Neural cell (in vitro differentiated cells): ENCODE measurements at regions not wholly inside any gene's neighbourhood (a gene's known extent, or its start where the extent isn't known, plus 50 kb on each side); places are given as distances from the start of the nearest gene placed in this dataset.

Source experiments
- H2AFZ ChIP-seq: fragments of 200-600, 300-800 bp; sonication (generic), shearing (Covaris generic); 2 replicates; pipeline ENCODE4 v1.6.0; 2014; ENCODE audit warnings: low read depth, mild to moderate bottlenecking, antibody characterized with exemption, low read length, moderate library complexity
- H3F3A ChIP-seq: fragments of 200-600 bp; shearing (Covaris generic); 2 replicates; pipeline ENCODE4 v1.6.1; 2016; ENCODE audit warnings: mild to moderate bottlenecking, moderate library complexity, mixed read lengths, antibody characterized with exemption, low read length; ENCODE audit not compliant: insufficient read depth, poor library complexity, severe bottlenecking
- H3K27ac ChIP-seq: fragments of 200-600, 300-800 bp; sonication (generic), shearing (Covaris generic); 2 replicates; pipeline ENCODE4 v1.5.1; 2014; ENCODE audit warnings: mild to moderate bottlenecking, low read length, moderate library complexity
- H3K27me3 ChIP-seq: fragments of 300-800, 200-600 bp; sonication (generic), shearing (Covaris generic); 2 replicates; pipeline ENCODE4 v1.6.0; 2014; ENCODE audit warnings: mild to moderate bottlenecking, low read depth, low read length, moderate library complexity; ENCODE audit not compliant: insufficient read depth
- H3K36me3 ChIP-seq: fragments of 300-800, 200-600 bp; sonication (generic), shearing (Covaris generic); 2 replicates; pipeline ENCODE4 v1.5.1; 2014; ENCODE audit warnings: mild to moderate bottlenecking, antibody characterized with exemption, low read length, moderate library complexity; ENCODE audit not compliant: insufficient read depth
- H3K4me2 ChIP-seq: fragments of 300-800, 200-600 bp; sonication (generic), shearing (Covaris generic); 2 replicates; pipeline ENCODE4 v1.6.0; 2014; ENCODE audit warnings: mild to moderate bottlenecking, low read length
- H3K4me3 ChIP-seq: fragments of 300-800, 200-600 bp; sonication (generic), shearing (Covaris generic); 2 replicates; pipeline ENCODE4 v1.5.1; 2014; ENCODE audit warnings: mild to moderate bottlenecking, low read length, moderate library complexity
- H3K79me2 ChIP-seq: fragments of 200-600 bp; shearing (Covaris generic); replicated peaks from 2 replicates; pipeline ENCODE4 v1.6.0; 2014; ENCODE audit warnings: mild to moderate bottlenecking, low read length, moderate library complexity; ENCODE audit not compliant: insufficient read depth
- H3K9ac ChIP-seq: fragments of 300-800, 200-600 bp; sonication (generic), shearing (Covaris generic); 2 replicates; pipeline ENCODE4 v1.6.1; 2016; ENCODE audit warnings: mild to moderate bottlenecking, low read length, mixed read lengths
- H3K9me2 ChIP-seq: fragments of 200-600 bp; shearing (Covaris generic); 2 replicates; pipeline ENCODE4 v1.6.1; 2016; ENCODE audit warnings: mild to moderate bottlenecking, low read length, mixed read lengths; ENCODE audit not compliant: insufficient read depth
- H3K9me3 ChIP-seq: fragments of 200-600, 300-800 bp; sonication (generic), shearing (Covaris generic); 2 replicates; pipeline ENCODE4 v1.6.1; 2016; ENCODE audit warnings: mild to moderate bottlenecking, mixed run types, low read length, moderate library complexity, mixed read lengths
- H4K20me1 ChIP-seq: fragments of 200-600 bp; shearing (Covaris generic); 2 replicates; pipeline ENCODE4 v1.6.1; 2016; ENCODE audit warnings: mild to moderate bottlenecking, mixed run types; ENCODE audit not compliant: insufficient read depth
- EP300 ChIP-seq: fragments of 450-650 bp; conservative IDR thresholded peaks from 2 replicates; pipeline ENCODE4 v1.6.1; 2014; ENCODE audit warnings: antibody characterized with exemption, mild to moderate bottlenecking, moderate library complexity; ENCODE audit not compliant: poor library complexity, severe bottlenecking
- EZH2 ChIP-seq: fragments of 200-600, 300-800 bp; shearing (Covaris generic), sonication (generic); IDR thresholded peaks from 2 replicates; pipeline ENCODE4 v1.6.1; 2014; ENCODE audit warnings: antibody characterized with exemption, low read length, borderline replicate concordance, mild to moderate bottlenecking; ENCODE audit not compliant: insufficient read depth, poor library complexity, severe bottlenecking
- MXI1 ChIP-seq: fragments of 450-650 bp; conservative IDR thresholded peaks from 2 replicates; pipeline ENCODE4 v1.6.1; 2014; ENCODE audit warnings: antibody characterized with exemption, mild to moderate bottlenecking; ENCODE audit not compliant: poor library complexity, severe bottlenecking
- POLR2AphosphoS5 ChIP-seq: IDR thresholded peaks from 2 replicates; pipeline ENCODE4 v1.6.1; 2012
- RAD21 ChIP-seq: fragments of 450-650 bp; conservative IDR thresholded peaks from 2 replicates; pipeline ENCODE4 v1.6.1; 2014; ENCODE audit warnings: antibody characterized with exemption, mild to moderate bottlenecking, moderate library complexity
- SMC3 ChIP-seq: fragments of 450-650 bp; conservative IDR thresholded peaks from 2 replicates; pipeline ENCODE4 v1.6.1; 2014; ENCODE audit warnings: antibody characterized with exemption, mild to moderate bottlenecking, moderate library complexity; ENCODE audit not compliant: poor library complexity
- TAF1 ChIP-seq: IDR thresholded peaks from 2 replicates; pipeline ENCODE4 v1.6.1; 2012; ENCODE audit warnings: low read depth
- TF ChIP-seq, protein P1 (sequence below): fragments of 450-650 bp; IDR thresholded peaks from 2 replicates; pipeline ENCODE4 v1.5.1; 2014; ENCODE audit warnings: antibody characterized with exemption, mild to moderate bottlenecking, moderate library complexity; ENCODE audit not compliant: poor library complexity, severe bottlenecking
- TF ChIP-seq, protein P2 (sequence below): IDR thresholded peaks from 2 replicates; pipeline ENCODE4 v1.6.1; 2012; ENCODE audit warnings: borderline replicate concordance

GRCh38 chr14:42420071-42420470 lies 813.4 kb downstream of the LRFN5 start:
- no peaks in the 10 kb centered on the region for H3K27me3 ChIP-seq
- no peaks in the 10 kb centered on the region for H3K36me3 ChIP-seq
- H3K4me3 ChIP-seq = no peak overlapping the region
- H3K79me2 ChIP-seq = no peaks in the 10 kb centered on the region
- H2AFZ ChIP-seq = no peak overlapping the region
- no peaks in the 10 kb centered on the region for H3K9me3 ChIP-seq
- no peaks in the 10 kb centered on the region for H3K9me2 ChIP-seq
- no peak overlapping the region for H3K27ac ChIP-seq
- no peaks in the 10 kb centered on the region for H4K20me1 ChIP-seq
- H3K9ac ChIP-seq = no peak overlapping the region
- no peak overlapping the region for H3K4me2 ChIP-seq
- H3F3A ChIP-seq = no peaks in the 10 kb centered on the region
- no peak for TF ChIP-seq EZH2
- TF ChIP-seq, protein P1, sequence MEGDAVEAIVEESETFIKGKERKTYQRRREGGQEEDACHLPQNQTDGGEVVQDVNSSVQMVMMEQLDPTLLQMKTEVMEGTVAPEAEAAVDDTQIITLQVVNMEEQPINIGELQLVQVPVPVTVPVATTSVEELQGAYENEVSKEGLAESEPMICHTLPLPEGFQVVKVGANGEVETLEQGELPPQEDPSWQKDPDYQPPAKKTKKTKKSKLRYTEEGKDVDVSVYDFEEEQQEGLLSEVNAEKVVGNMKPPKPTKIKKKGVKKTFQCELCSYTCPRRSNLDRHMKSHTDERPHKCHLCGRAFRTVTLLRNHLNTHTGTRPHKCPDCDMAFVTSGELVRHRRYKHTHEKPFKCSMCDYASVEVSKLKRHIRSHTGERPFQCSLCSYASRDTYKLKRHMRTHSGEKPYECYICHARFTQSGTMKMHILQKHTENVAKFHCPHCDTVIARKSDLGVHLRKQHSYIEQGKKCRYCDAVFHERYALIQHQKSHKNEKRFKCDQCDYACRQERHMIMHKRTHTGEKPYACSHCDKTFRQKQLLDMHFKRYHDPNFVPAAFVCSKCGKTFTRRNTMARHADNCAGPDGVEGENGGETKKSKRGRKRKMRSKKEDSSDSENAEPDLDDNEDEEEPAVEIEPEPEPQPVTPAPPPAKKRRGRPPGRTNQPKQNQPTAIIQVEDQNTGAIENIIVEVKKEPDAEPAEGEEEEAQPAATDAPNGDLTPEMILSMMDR = no peak
- no peak for TF ChIP-seq SMC3
- no peak for TF ChIP-seq MXI1
- TF ChIP-seq, protein P2, sequence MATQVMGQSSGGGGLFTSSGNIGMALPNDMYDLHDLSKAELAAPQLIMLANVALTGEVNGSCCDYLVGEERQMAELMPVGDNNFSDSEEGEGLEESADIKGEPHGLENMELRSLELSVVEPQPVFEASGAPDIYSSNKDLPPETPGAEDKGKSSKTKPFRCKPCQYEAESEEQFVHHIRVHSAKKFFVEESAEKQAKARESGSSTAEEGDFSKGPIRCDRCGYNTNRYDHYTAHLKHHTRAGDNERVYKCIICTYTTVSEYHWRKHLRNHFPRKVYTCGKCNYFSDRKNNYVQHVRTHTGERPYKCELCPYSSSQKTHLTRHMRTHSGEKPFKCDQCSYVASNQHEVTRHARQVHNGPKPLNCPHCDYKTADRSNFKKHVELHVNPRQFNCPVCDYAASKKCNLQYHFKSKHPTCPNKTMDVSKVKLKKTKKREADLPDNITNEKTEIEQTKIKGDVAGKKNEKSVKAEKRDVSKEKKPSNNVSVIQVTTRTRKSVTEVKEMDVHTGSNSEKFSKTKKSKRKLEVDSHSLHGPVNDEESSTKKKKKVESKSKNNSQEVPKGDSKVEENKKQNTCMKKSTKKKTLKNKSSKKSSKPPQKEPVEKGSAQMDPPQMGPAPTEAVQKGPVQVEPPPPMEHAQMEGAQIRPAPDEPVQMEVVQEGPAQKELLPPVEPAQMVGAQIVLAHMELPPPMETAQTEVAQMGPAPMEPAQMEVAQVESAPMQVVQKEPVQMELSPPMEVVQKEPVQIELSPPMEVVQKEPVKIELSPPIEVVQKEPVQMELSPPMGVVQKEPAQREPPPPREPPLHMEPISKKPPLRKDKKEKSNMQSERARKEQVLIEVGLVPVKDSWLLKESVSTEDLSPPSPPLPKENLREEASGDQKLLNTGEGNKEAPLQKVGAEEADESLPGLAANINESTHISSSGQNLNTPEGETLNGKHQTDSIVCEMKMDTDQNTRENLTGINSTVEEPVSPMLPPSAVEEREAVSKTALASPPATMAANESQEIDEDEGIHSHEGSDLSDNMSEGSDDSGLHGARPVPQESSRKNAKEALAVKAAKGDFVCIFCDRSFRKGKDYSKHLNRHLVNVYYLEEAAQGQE = no peak
- no peak for TF ChIP-seq TAF1
- no peak for TF ChIP-seq EP300
- TF ChIP-seq POLR2AphosphoS5 = no peak

- no peak overlapping the region for H3K27ac ChIP-seq
- H3K9me3 ChIP-seq = no peaks in the 10 kb centered on the region
- no peaks in the 10 kb centered on the region for H3K9me2 ChIP-seq
- H3F3A ChIP-seq = no peaks in the 10 kb centered on the region
- H2AFZ ChIP-seq = no peak overlapping the region
- no peaks in the 10 kb centered on the region for H3K27me3 ChIP-seq
- no peak overlapping the region for H3K4me3 ChIP-seq
- H3K4me2 ChIP-seq = no peak overlapping the region
- H3K79me2 ChIP-seq = no peaks in the 10 kb centered on the region
- no peak overlapping the region for H3K9ac ChIP-seq
- no peaks in the 10 kb centered on the region for H4K20me1 ChIP-seq
- no peak for TF ChIP-seq SMC3
- H3K36me3 ChIP-seq = no peaks in the 10 kb centered on the region
Measured at GRCh38 chr14:42407153-42407552, 800.5 kb downstream of the LRFN5 start.

- Histone ChIP-seq H3K4me3 (no peak overlapping the region), H3K9me3 (no peaks in the 10 kb centered on the region), H4K20me1 (no peaks in the 10 kb centered on the region), H3K27me3 (no peaks in the 10 kb centered on the region), H3K27ac (no peak overlapping the region), H3K9ac (no peak overlapping the region), H2AFZ (no peak overlapping the region), H3K4me2 (no peak overlapping the region), H3F3A (no peaks in the 10 kb centered on the region), H3K9me2 (no peaks in the 10 kb centered on the region), H3K79me2 (no peaks in the 10 kb centered on the region), H3K36me3 (no peaks in the 10 kb centered on the region)
- TF ChIP-seq POLR2AphosphoS5 = no peak
- TF ChIP-seq, protein P2 = no peak
- TF ChIP-seq MXI1 = no peak
- TF ChIP-seq RAD21 = no peak
- TF ChIP-seq TAF1 = no peak
- TF ChIP-seq, protein P1 = no peak
- TF ChIP-seq EP300 = no peak
- TF ChIP-seq SMC3 = no peak
- no peak for TF ChIP-seq EZH2
Measured at GRCh38 chr14:42391146-42391834, 784.6 kb downstream of the LRFN5 start.
